Activated CD8-positive, alpha-beta T cell treated with anti-CD3 and anti-CD28 coated beads for 36 hours (primary cell): ENCODE measurements at regions not wholly inside any gene's neighbourhood (a gene's known extent, or its start where the extent isn't known, plus 50 kb on each side); places are given as distances from the start of the nearest gene placed in this dataset.

Experiments
- ATAC-seq: fragments of 200-7000 bp; cut with Tn5 transposase; one replicate; pipeline ENCODE4 v1.10.0; 2021; ENCODE audit warnings: mild to moderate bottlenecking, moderate library complexity
- CTCF ChIA-PET: fragments of 350-600 bp; sonication (Branson Sonifier 250); formaldehyde crosslinking; loops from one replicate; lab custom pipeline; 2021; ENCODE audit warnings: antibody characterized with exemption; lab: Charles Lee
- POLR2A ChIA-PET: fragments of 350-600 bp; sonication (Branson Sonifier 250); formaldehyde crosslinking; loops from one replicate; lab custom pipeline; 2021; ENCODE audit warnings: antibody characterized with exemption; lab: Charles Lee
- DNase-seq: peaks from one replicate; pipeline ENCODE4 v3.0.0-alpha.2; 2020
- H3K27ac Mint-ChIP-seq: one replicate; pipeline ENCODE4 v1.8.0; 2021; ENCODE audit warnings: mild to moderate bottlenecking, mixed read lengths
- H3K27me3 Mint-ChIP-seq: one replicate; pipeline ENCODE4 v1.8.0; 2021; ENCODE audit warnings: mixed read lengths
- H3K36me3 Mint-ChIP-seq: one replicate; pipeline ENCODE4 v1.8.0; 2021; ENCODE audit warnings: low read depth, mixed read lengths
- H3K4me1 Mint-ChIP-seq: one replicate; pipeline ENCODE4 v1.8.0; 2021; ENCODE audit warnings: low read depth, mixed read lengths
- H3K4me3 Mint-ChIP-seq: one replicate; pipeline ENCODE4 v1.8.0; 2021; ENCODE audit warnings: mild to moderate bottlenecking, moderate library complexity, mixed read lengths
- H3K9me3 Mint-ChIP-seq: one replicate; pipeline ENCODE4 v1.8.0; 2021; ENCODE audit warnings: mixed read lengths
- CTCF ChIP-seq: fragments of 200-600 bp; IDR thresholded peaks from one replicate; pipeline ENCODE4 v1.8.0; 2022; ENCODE audit warnings: antibody characterized with exemption, mild to moderate bottlenecking
- intact Hi-C: fragments of 100-400 bp; cut with micrococcal nuclease; formaldehyde crosslinking; loops from one replicate; pipeline ENCODE4 v1.10.0; 2022

DNA sequence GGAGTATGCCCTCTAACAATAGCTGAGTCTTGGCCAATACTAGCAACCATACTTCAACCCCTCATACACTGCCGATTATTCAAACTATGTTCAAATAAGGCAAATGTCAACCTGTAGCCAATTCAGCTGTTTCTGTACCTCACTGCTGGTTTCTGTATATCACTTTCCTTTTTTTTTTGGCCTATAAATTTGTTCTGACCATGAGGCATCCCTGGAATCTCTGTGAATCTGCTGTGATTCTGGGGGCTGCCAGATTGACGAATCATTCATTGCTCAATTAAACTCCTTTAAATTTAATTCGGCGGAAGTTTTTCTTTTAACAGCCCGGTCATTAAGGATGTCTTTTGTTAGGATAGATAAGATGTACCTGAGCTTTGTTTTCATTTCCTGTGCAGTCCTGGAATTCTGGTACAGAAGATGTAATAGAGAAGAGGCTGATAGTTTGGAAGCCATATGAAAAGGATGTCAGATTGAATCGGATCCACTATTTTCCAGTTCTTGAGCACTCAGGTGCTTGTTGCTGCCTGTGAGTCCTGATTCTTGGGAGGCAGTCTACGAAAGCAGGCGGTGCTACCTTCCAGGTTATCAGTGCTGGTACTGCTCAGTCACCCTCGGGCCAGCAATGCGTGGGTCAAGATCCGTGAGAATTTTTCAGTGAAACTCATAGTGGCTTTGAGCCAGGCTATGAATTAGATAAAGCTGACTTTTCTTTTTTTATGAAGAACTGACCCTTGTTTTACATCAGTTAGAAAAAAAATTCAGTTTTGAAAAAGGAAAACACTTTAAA lies 106.2 kb upstream of the TUT7 start:
- Mint-ChIP-seq H3K9me3 (no peaks in the 10 kb centered on the region), H3K4me1 (no peaks in the 10 kb centered on the region), H3K36me3 (no peaks in the 10 kb centered on the region), H3K4me3 (no peak overlapping the region), H3K27me3 (peaks cover 6% of the 10 kb centered on the region), H3K27ac (no peak overlapping the region)
- CTCF ChIA-PET = no interaction called here
- ATAC-seq (no peak), DNase-seq (no peak)
- intact Hi-C loops = no loop called here
- POLR2A ChIA-PET = no interaction called here
- TF ChIP-seq CTCF = no peak

DNA sequence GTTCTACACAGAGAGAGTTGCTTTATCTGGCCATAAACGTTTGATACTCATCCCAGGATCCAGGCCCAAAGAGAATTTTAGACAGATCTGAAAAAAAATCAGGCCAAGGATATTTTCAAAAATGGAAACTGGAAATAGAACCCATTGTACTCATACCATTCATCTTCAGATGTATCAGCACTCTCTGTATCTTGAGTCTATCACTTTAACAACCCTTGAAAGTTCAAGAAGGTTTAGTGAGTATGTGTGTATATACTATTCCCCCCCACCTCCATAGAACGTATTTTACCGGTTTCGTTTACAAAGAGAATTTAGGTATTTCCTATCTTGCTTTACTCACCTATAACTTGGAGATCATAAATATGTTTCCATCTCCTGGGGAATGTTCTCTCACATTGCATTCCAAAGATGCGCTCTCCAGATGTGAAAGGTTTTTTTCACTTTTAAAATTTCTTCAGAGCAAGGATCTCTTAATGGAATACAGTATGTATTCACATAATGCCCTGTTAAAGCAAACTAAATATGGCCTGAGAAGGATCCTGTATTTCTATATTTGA lies 105.5 kb upstream of the TUT7 start:
- no peak overlapping the region for H3K4me3 Mint-ChIP-seq
- CTCF ChIA-PET = no interaction called here
- DNase-seq (no peak), ATAC-seq (no peak)
- no peak for TF ChIP-seq CTCF
- H3K4me1 Mint-ChIP-seq = no peaks in the 10 kb centered on the region
- no peak overlapping the region for H3K27ac Mint-ChIP-seq
- intact Hi-C loops = no loop called here
- POLR2A ChIA-PET = no interaction called here
- H3K9me3 Mint-ChIP-seq = no peaks in the 10 kb centered on the region
- peaks cover 6% of the 10 kb centered on the region for H3K27me3 Mint-ChIP-seq
- H3K36me3 Mint-ChIP-seq = no peaks in the 10 kb centered on the region

DNA sequence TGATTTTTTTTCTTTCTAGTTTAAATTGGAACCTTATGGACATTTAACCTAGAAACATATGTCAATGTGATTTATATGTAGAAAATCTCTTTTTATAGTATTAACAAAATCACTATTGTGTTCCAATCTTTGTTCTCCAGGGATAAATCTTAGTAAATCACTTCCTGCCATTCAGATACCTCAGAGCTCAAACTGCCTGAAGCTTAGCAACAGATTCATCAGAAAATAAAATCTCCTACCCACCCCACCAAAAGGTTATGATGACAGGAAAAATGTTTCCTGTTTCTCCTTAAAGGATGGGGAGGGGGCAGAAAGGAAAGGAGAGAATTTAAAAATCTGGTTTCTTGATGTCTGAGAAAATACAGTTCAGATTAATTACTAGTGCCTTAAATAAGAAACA lies 105.0 kb upstream of the TUT7 start:
- no peak for TF ChIP-seq CTCF
- Mint-ChIP-seq H3K27ac (no peak overlapping the region), H3K9me3 (no peaks in the 10 kb centered on the region), H3K36me3 (no peaks in the 10 kb centered on the region), H3K27me3 (peaks cover 6% of the 10 kb centered on the region), H3K4me3 (no peak overlapping the region), H3K4me1 (no peaks in the 10 kb centered on the region)
- DNase-seq = no peak
- CTCF ChIA-PET = no interaction called here
- POLR2A ChIA-PET = no interaction called here
- intact Hi-C loops = no loop called here
- ATAC-seq = no peak

DNA sequence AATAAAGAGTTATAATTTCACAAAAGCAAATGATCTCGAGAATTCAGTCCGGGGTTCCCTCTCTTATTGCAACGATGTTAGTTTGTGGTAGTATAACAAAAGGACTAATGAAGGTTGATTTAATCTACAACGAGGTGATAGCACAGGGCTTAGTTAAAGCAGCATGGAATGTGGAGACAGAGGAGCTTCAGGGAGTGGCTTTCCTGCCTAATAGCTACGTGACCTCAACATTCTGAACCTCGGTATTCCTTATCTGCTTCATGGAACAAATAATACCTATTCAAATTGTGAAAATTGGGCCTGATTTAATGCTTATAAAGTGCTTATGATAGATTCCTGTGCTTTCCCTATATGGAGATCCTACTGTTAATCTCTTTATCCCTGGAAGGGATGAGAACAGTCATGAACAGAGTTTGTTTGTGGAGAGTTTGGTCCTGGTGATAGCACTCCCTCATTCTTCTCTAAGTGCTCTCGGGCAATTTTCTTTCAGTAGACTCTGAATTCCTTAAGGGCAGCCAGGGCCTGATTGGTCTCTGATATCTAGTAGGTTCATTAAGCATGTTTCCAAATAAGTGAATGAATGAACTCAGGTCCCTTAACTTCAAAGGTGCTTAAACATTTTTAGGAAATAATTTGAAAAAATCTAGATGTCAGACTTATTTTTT lies 104.1 kb upstream of the TUT7 start:
- DNase-seq (no peak), ATAC-seq (no peak)
- intact Hi-C loops = no loop called here
- TF ChIP-seq CTCF = no peak
- POLR2A ChIA-PET = no interaction called here
- Mint-ChIP-seq H3K9me3 (no peaks in the 10 kb centered on the region), H3K36me3 (no peaks in the 10 kb centered on the region), H3K27me3 (peaks cover 2% of the 10 kb centered on the region), H3K4me3 (no peak overlapping the region), H3K4me1 (no peaks in the 10 kb centered on the region), H3K27ac (no peak overlapping the region)
- CTCF ChIA-PET = no interaction called here

DNA sequence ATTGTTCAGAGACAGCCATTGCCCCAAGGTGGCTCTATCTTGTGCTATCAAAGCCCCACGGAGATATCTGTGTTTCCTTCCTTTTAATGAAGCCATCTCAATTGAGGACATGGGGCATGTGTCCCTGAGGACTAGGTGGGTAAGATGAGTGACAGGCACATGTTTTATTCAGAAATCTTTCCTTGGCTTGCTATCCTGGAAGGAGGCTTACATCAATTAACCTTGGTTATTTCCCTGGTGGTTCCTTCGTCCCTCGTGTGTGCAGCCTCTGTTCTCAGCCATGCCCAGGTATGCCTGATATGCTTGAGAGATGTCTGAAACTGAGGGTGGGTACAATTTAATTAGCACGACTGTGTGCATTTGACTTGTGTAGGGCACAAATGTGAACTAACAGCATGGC lies 102.2 kb upstream of the TUT7 start:
- no peaks in the 10 kb centered on the region for H3K4me1 Mint-ChIP-seq
- intact Hi-C loops = no loop called here
- no peaks in the 10 kb centered on the region for H3K36me3 Mint-ChIP-seq
- CTCF ChIA-PET = no interaction called here
- no peak overlapping the region for H3K27ac Mint-ChIP-seq
- no peak overlapping the region for H3K4me3 Mint-ChIP-seq
- no peak for TF ChIP-seq CTCF
- H3K27me3 Mint-ChIP-seq = no peaks in the 10 kb centered on the region
- POLR2A ChIA-PET = no interaction called here
- ATAC-seq (no peak), DNase-seq (no peak)
- no peaks in the 10 kb centered on the region for H3K9me3 Mint-ChIP-seq
